ENCODE measurements at regions not wholly inside any gene's neighbourhood (a gene's known extent, or its start where the extent isn't known, plus 50 kb on each side); places are given as distances from the start of the nearest gene placed in this dataset.

DNA sequence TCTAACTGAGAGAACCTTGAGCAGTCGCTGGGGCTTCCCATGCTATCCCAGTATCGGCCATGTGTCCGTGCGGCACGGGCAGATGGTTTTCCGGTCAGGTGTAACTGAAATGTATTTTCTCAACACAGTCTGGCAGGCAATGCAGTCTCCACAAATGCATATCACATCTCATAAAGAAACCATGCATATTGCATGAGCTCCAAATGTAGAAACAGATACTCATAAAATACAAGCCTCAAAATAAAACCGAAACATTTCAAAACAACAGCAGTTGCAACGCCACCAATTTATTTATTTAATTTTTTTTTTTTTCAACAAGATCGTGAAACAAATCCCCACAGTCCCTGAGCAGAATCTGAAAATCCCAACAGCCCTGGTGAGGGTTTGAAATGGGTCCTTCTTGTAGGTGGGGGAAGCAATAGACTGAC, 299.4 kb downstream of the LPIN1 start:
- WGBS, 2 donors: 83 to 86% methylated on average over 9 of the region's 9 CpGs
- Histone ChIP-seq H3K9me3 (ENCODE audit: control insufficient read depth in 4 of 4, insufficient read depth in 3 of 4, low read length in 3 of 4) (peaks cover 0 to 1% (median 0%) of the 10 kb centered on the region in 4 donors), H3K27me3 (ENCODE audit: control insufficient read depth in 3 of 3, insufficient read depth in 3 of 3, low read length in 2 of 3) (no peaks in the 10 kb centered on the region), H3K4me1 (ENCODE audit: control insufficient read depth in 5 of 5, insufficient read depth in 5 of 5, low read length in 5 of 5) (peaks cover 0 to 3% (median 0%) of the 10 kb centered on the region in 5 donors), H3K36me3 (ENCODE audit: control insufficient read depth in 4 of 4, insufficient read depth in 4 of 4, low read length in 4 of 4) (no peaks in the 10 kb centered on the region), H3K9ac (ENCODE audit: insufficient read depth in 1 of 2, low read length in 2 of 2) (no peak overlapping the region), H3K27ac (ENCODE audit: low read depth in 1 of 2, low read length in 1 of 2) (no peak overlapping the region), H3K4me3 (no peak overlapping the region)
- DNase-seq (no peak), ATAC-seq (ENCODE audit: insufficient read depth, low FRiP score) (no peak)
- TF ChIP-seq CTCF (IDR thresholded peaks at IDR 0.05; ENCODE audit: control extremely low read depth, extremely low read depth): no peak

- TF ChIP-seq CTCF (IDR thresholded peaks at IDR 0.05; ENCODE audit: control extremely low read depth, extremely low read depth): no peak
Measured at GRCh38 chr2:12046641-12047040, 300.2 kb downstream of the LPIN1 start.

GRCh38 chr2:12047761-12048160, 301.3 kb downstream of the LPIN1 start:
- Histone ChIP-seq H3K9me3 (ENCODE audit: control insufficient read depth in 4 of 4, insufficient read depth in 3 of 4, low read length in 3 of 4) (peaks cover 0 to 1% (median 0%) of the 10 kb centered on the region in 4 donors), H3K9ac (ENCODE audit: insufficient read depth in 1 of 2, low read length in 2 of 2) (no peak overlapping the region), H3K27me3 (ENCODE audit: control insufficient read depth in 3 of 3, insufficient read depth in 3 of 3, low read length in 2 of 3) (no peaks in the 10 kb centered on the region), H3K4me1 (ENCODE audit: control insufficient read depth in 5 of 5, insufficient read depth in 5 of 5, low read length in 5 of 5) (peaks cover 0 to 3% (median 0%) of the 10 kb centered on the region in 5 donors), H3K27ac (ENCODE audit: low read depth in 1 of 2, low read length in 1 of 2) (no peak overlapping the region), H3K4me3 (no peak overlapping the region), H3K36me3 (ENCODE audit: control insufficient read depth in 4 of 4, insufficient read depth in 4 of 4, low read length in 4 of 4) (no peaks in the 10 kb centered on the region)
- ATAC-seq (ENCODE audit: insufficient read depth, low FRiP score) (no peak), DNase-seq (no peak)
- TF ChIP-seq CTCF (IDR thresholded peaks at IDR 0.05; ENCODE audit: control extremely low read depth, extremely low read depth): no peak

More at GRCh38 chr2:12046641-12047040, 300.2 kb downstream of the LPIN1 start:
- Histone ChIP-seq H3K4me1 (ENCODE audit: control insufficient read depth in 5 of 5, insufficient read depth in 5 of 5, low read length in 5 of 5) (peaks cover 0 to 3% (median 0%) of the 10 kb centered on the region in 5 donors), H3K9ac (ENCODE audit: insufficient read depth in 1 of 2, low read length in 2 of 2) (no peak overlapping the region), H3K27me3 (ENCODE audit: control insufficient read depth in 3 of 3, insufficient read depth in 3 of 3, low read length in 2 of 3) (no peaks in the 10 kb centered on the region), H3K4me3 (no peak overlapping the region), H3K27ac (ENCODE audit: low read depth in 1 of 2, low read length in 1 of 2) (no peak overlapping the region), H3K36me3 (ENCODE audit: control insufficient read depth in 4 of 4, insufficient read depth in 4 of 4, low read length in 4 of 4) (no peaks in the 10 kb centered on the region), H3K9me3 (ENCODE audit: control insufficient read depth in 4 of 4, insufficient read depth in 3 of 4, low read length in 3 of 4) (peaks cover 0 to 1% (median 0%) of the 10 kb centered on the region in 4 donors)
- no peak for ATAC-seq (ENCODE audit: insufficient read depth, low FRiP score)
- 88 to 90% methylated on average over 4 of the region's 4 CpGs for WGBS, 2 donors
- no peak for DNase-seq

DNA sequence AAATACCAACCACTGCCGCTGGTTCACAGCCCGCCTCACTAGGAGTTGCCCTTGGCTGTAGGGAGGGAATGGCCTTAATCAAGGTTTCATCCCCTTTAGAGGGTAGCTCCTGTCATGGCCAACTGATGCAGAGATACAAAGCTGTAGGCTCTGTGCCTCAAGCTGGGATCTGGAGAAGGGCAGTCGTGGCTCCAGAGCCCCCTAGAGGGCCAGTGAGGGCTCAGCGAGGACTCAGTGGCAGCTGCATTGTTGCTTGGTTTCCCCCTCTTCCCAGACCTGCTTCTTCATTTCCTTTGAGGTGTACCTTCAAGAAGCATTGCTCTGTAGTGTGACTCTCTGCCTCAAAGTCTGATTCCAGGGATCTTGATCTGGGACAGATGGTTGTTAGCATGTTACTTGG, 302.1 kb downstream of the LPIN1 start:
- WGBS, 2 donors: 76 to 84% methylated on average over 4 of the region's 4 CpGs
- no peaks in the 10 kb centered on the region for H3K27me3 ChIP-seq (ENCODE audit: control insufficient read depth in 3 of 3, insufficient read depth in 3 of 3, low read length in 2 of 3)
- no peaks in the 10 kb centered on the region for H3K9me3 ChIP-seq (ENCODE audit: control insufficient read depth in 4 of 4, insufficient read depth in 3 of 4, low read length in 3 of 4)
- no peak overlapping the region for H3K9ac ChIP-seq (ENCODE audit: insufficient read depth in 1 of 2, low read length in 2 of 2)
- no peak overlapping the region for H3K27ac ChIP-seq (ENCODE audit: low read depth in 1 of 2, low read length in 1 of 2)
- H3K4me1 ChIP-seq (ENCODE audit: control insufficient read depth in 5 of 5, insufficient read depth in 5 of 5, low read length in 5 of 5): peaks cover 0 to 3% (median 0%) of the 10 kb centered on the region in 5 donors
- ATAC-seq (ENCODE audit: insufficient read depth, low FRiP score): no peak
- H3K4me3 ChIP-seq: no peak overlapping the region
- DNase-seq: no peak
- no peak for TF ChIP-seq CTCF (IDR thresholded peaks at IDR 0.05; ENCODE audit: control extremely low read depth, extremely low read depth)
- H3K36me3 ChIP-seq (ENCODE audit: control insufficient read depth in 4 of 4, insufficient read depth in 4 of 4, low read length in 4 of 4): no peaks in the 10 kb centered on the region

All from lung (tissue), 11 donors.